HepG2 (cell line): ENCODE measurements at regions not wholly inside any gene's neighbourhood (a gene's known extent, or its start where the extent isn't known, plus 50 kb on each side); places are given as distances from the start of the nearest gene placed in this dataset.

Experiments
- ATAC-seq: fragments of 200-7000 bp; cut with Tn5 transposase; 3 replicates; pipeline ENCODE4 v1.9.1; 2020; ENCODE audit warnings: mild to moderate bottlenecking, moderate library complexity
- BruUV-seq: library from RNA; stranded (reverse); fragments of 400-500 nt; replicated peaks from 2 replicates; lab custom pipeline; 2021; lab: Mats Ljungman, UMichigan
- CTCF ChIA-PET: fragments of 300-600 bp; formaldehyde crosslinking; extraction: SDS; loops from one replicate; lab custom pipeline; 2021; ENCODE audit warnings: low total read pairs, inconsistent platforms, low intra/inter-chr PET ratio; lab: Yijun Ruan, JAX
- POLR2A ChIA-PET: fragments of 350-600 bp; sonication (Branson Sonifier 250); formaldehyde crosslinking; loops from one replicate; lab custom pipeline; 2020; ENCODE audit warnings: antibody characterized with exemption, inconsistent platforms; lab: Yijun Ruan, JAX
- DNase-seq: peaks from one replicate; pipeline ENCODE4 v3.0.0-alpha.2; 2015; ENCODE audit warnings: low spot score
- FAIRE-seq: peaks from 3 replicates; lab custom pipeline; 2011; peaks lifted over from hg19 to GRCh38; lab: Jason Lieb, UNC
- H2AFZ ChIP-seq: one replicate; pipeline ENCODE4 v1.6.1; 2011; ENCODE audit warnings: low read length, inconsistent platforms
- H3K27ac ChIP-seq: fragments of 300-600 bp; 3 replicates; pipeline ENCODE4 v1.8.0; 2011; ENCODE audit warnings: mixed run types, mild to moderate bottlenecking, mixed read lengths, low read length, inconsistent platforms; ENCODE audit not compliant: insufficient read depth; ENCODE audit errors: extremely low read length
- H3K27me3 ChIP-seq, 2 experiments: fragments of 200-600 bp in 1 of 2; 2 replicates in 1 of 2; 3 replicates in 1 of 2; pipeline versions ENCODE4 v1.6.0 to v1.8.0; 2011; ENCODE audit warnings: low read length in 2 of 2, mild to moderate bottlenecking in 2 of 2, moderate library complexity in 2 of 2, inconsistent platforms in 1 of 2; ENCODE audit not compliant: insufficient read depth in 2 of 2, control insufficient read depth in 1 of 2
- H3K36me3 ChIP-seq, 2 experiments: fragments of 200-600 bp in 1 of 2; replicated peaks in 1 of 2; 2 replicates in 1 of 2; 3 replicates in 1 of 2; pipeline versions ENCODE4 v1.5.1 to v1.8.0; 2011; ENCODE audit warnings: low read length in 2 of 2, inconsistent platforms in 1 of 2; ENCODE audit not compliant: insufficient read depth in 2 of 2, control insufficient read depth in 1 of 2
- H3K4me1 ChIP-seq: 2 replicates; pipeline ENCODE4 v1.5.1; 2012; ENCODE audit warnings: low read length, inconsistent platforms; ENCODE audit not compliant: insufficient read depth
- H3K4me2 ChIP-seq: 2 replicates; pipeline ENCODE4 v1.6.0; 2011; ENCODE audit warnings: low read depth, low read length, inconsistent platforms
- H3K4me3 ChIP-seq, 3 experiments: fragments of 200-600 bp in 1 of 3; sonication (generic), shearing (Covaris generic) in 1 of 3; replicated peaks in 1 of 3; 2 replicates each; pipeline ENCODE4 v1.5.1; 2011 to 2016; ENCODE audit warnings: low read length in 3 of 3, inconsistent platforms in 2 of 3, low read depth in 2 of 3, mild to moderate bottlenecking in 2 of 3, control low read depth in 1 of 3, mixed read lengths in 1 of 3; ENCODE audit not compliant: insufficient read depth in 1 of 3
- H3K79me2 ChIP-seq: one replicate; pipeline ENCODE4 v1.6.1; 2011; ENCODE audit warnings: low read length, inconsistent platforms; ENCODE audit not compliant: insufficient read depth
- H3K9ac ChIP-seq: 2 replicates; pipeline ENCODE4 v1.6.0; 2011; ENCODE audit warnings: mild to moderate bottlenecking, low read depth, low read length, inconsistent platforms; ENCODE audit not compliant: insufficient read depth
- H3K9me3 ChIP-seq: 2 replicates; pipeline ENCODE4 v1.5.1; 2012; ENCODE audit warnings: mild to moderate bottlenecking, low read length
- H4K20me1 ChIP-seq: 2 replicates; pipeline ENCODE4 v1.6.0; 2011; ENCODE audit warnings: inconsistent platforms, mild to moderate bottlenecking, low read length, moderate library complexity; ENCODE audit not compliant: insufficient read depth
- DZIP1 ChIP-seq: sonication (generic); formaldehyde crosslinking; IDR thresholded peaks from 2 replicates; pipeline ENCODE4 v1.5.0; 2020; ENCODE audit warnings: mild to moderate bottlenecking, missing genetic modification reagents
- HMG20A ChIP-seq: IDR thresholded peaks from 2 replicates; pipeline ENCODE4 v1.6.1; 2016; ENCODE audit warnings: borderline replicate concordance
- IRF2 ChIP-seq: IDR thresholded peaks from 2 replicates; pipeline ENCODE4 v1.6.1; 2018; ENCODE audit warnings: missing genetic modification reagents, missing compliant biosample characterization
- NR2C2 ChIP-seq: sonication (generic); formaldehyde crosslinking; IDR thresholded peaks from 2 replicates; pipeline ENCODE4 v1.4.0; 2020; ENCODE audit warnings: missing genetic modification reagents, mild to moderate bottlenecking, moderate library complexity, borderline replicate concordance
- PLRG1 ChIP-seq: fragments of 450-650 bp; conservative IDR thresholded peaks from 2 replicates; pipeline ENCODE4 v1.6.1; 2016
- PLSCR1 ChIP-seq: sonication (generic); formaldehyde crosslinking; IDR thresholded peaks from 2 replicates; pipeline ENCODE4 v1.5.0; 2020; ENCODE audit warnings: missing genetic modification reagents, mild to moderate bottlenecking, borderline replicate concordance
- STAG1 ChIP-seq: sonication (generic); formaldehyde crosslinking; IDR thresholded peaks from 2 replicates; pipeline ENCODE4 v1.4.0; 2020; ENCODE audit warnings: missing genetic modification reagents
- ZKSCAN8 ChIP-seq: IDR thresholded peaks from 2 replicates; pipeline ENCODE4 v1.6.1; 2016; ENCODE audit warnings: borderline replicate concordance, missing genetic modification reagents, missing compliant biosample characterization
- ZNF629 ChIP-seq: sonication (generic); formaldehyde crosslinking; conservative IDR thresholded peaks from 2 replicates; pipeline ENCODE4 v1.5.0; 2020; ENCODE audit warnings: missing genetic modification reagents
- ZNF704 ChIP-seq: sonication (generic); formaldehyde crosslinking; IDR thresholded peaks from 2 replicates; pipeline ENCODE4 v1.8.1; 2023; ENCODE audit warnings: mild to moderate bottlenecking, inconsistent platforms, moderate library complexity, missing genetic modification reagents, borderline replicate concordance
- WGBS: methylation state at CpG from one replicate; pipeline ENCODE4 v1.1.6; 2017; ENCODE audit warnings: low lambda C conversion rate; 5-methylcytosine and 5-hydroxymethylcytosine counted together
- in situ Hi-C: cut with HindIII; loops from 2 replicates; pipeline ENCODE4 v1.10.0; 2017; ENCODE audit warnings: low pct_unique_long_range_greater_than_20kb; ENCODE audit not compliant: extremely low pct_ligation_motif_present
- intact Hi-C: fragments of 100-400 bp; cut with micrococcal nuclease; formaldehyde crosslinking; loops from one replicate; pipeline ENCODE4 v1.10.0; 2022; ENCODE audit not compliant: unreplicated experiment

- no peak for TF ChIP-seq STAG1
- TF ChIP-seq NR2C2 (CRISPR knock-in tag): no peak
Observed at GRCh38 chr9:120210274-120210673, 369.7 kb downstream of the CDK5RAP2 start (continued).

- Histone ChIP-seq H2AFZ (no peak overlapping the region), H3K27ac (no peak overlapping the region), H3K27me3 (no peaks in the 10 kb centered on the region), H3K4me3 (no peak overlapping the region), H3K9me3 (no peaks in the 10 kb centered on the region), H3K9ac (no peak overlapping the region), H3K4me2 (no peak overlapping the region), H4K20me1 (no peaks in the 10 kb centered on the region), H3K79me2 (no peaks in the 10 kb centered on the region), H3K36me3 (no peaks in the 10 kb centered on the region), H3K4me1 (no peaks in the 10 kb centered on the region)
- ATAC-seq (no peak), DNase-seq (no peak), FAIRE-seq (no peak)
- no TSS peak for BruUV-seq
- ChIA-PET CTCF (no interaction called here), POLR2A (no interaction called here)
- in situ Hi-C loops (no loop called here), intact Hi-C loops (no loop called here)
- TF ChIP-seq PLSCR1 (no peak), ZKSCAN8 (CRISPR knock-in tag) (no peak), PLRG1 (no peak), ZNF629 (CRISPR knock-in tag) (no peak), HMG20A (CRISPR knock-in tag) (no peak), DZIP1 (CRISPR knock-in tag) (no peak), ZNF704 (no peak), IRF2 (no peak)
- 51% methylated on average over 11 of the region's 11 CpGs for WGBS
Observed at GRCh38 chr9:120202856-120203654, 376.9 kb downstream of the CDK5RAP2 start.
